ENCODE measurements at regions not wholly inside any gene's neighbourhood (a gene's known extent, or its start where the extent isn't known, plus 50 kb on each side); places are given as distances from the start of the nearest gene placed in this dataset.

- H3K4me3 ChIP-seq (ENCODE audit: low read depth, low read length) = no peak overlapping the region
- no peak for DNase-seq
- TF ChIP-seq, protein P1, sequence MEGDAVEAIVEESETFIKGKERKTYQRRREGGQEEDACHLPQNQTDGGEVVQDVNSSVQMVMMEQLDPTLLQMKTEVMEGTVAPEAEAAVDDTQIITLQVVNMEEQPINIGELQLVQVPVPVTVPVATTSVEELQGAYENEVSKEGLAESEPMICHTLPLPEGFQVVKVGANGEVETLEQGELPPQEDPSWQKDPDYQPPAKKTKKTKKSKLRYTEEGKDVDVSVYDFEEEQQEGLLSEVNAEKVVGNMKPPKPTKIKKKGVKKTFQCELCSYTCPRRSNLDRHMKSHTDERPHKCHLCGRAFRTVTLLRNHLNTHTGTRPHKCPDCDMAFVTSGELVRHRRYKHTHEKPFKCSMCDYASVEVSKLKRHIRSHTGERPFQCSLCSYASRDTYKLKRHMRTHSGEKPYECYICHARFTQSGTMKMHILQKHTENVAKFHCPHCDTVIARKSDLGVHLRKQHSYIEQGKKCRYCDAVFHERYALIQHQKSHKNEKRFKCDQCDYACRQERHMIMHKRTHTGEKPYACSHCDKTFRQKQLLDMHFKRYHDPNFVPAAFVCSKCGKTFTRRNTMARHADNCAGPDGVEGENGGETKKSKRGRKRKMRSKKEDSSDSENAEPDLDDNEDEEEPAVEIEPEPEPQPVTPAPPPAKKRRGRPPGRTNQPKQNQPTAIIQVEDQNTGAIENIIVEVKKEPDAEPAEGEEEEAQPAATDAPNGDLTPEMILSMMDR (IDR thresholded peaks at IDR 0.05; ENCODE audit: low read depth, low read length, missing control alignments) = no peak
- in situ Hi-C loops (cut with HindIII; ENCODE audit: low pct_ligation_motif_present, low sequenced_read_pairs) = no loop called here
- H3K27ac ChIP-seq = no peak overlapping the region
- no peaks in the 10 kb centered on the region for H3K27me3 ChIP-seq (replicated peaks)
- H3K36me3 ChIP-seq (replicated peaks) = no peaks in the 10 kb centered on the region
These were observed 109.1 kb upstream of the BCAT1 start for GRCh38 chr12:25058012-25058411.

- Histone ChIP-seq H3K27me3 (replicated peaks) (no peaks in the 10 kb centered on the region), H3K27ac (no peak overlapping the region), H3K4me3 (ENCODE audit: low read depth, low read length) (no peak overlapping the region), H3K36me3 (replicated peaks) (no peaks in the 10 kb centered on the region)
- TF ChIP-seq, protein P1 (IDR thresholded peaks at IDR 0.05; ENCODE audit: low read depth, low read length, missing control alignments) = no peak
- no peak for DNase-seq
- in situ Hi-C loops (cut with HindIII; ENCODE audit: low pct_ligation_motif_present, low sequenced_read_pairs) = no loop called here
These were observed 107.7 kb upstream of the BCAT1 start for GRCh38 chr12:25056486-25057130.

GRCh38 chr12:25056011-25056410 is 107.1 kb upstream of the BCAT1 start:
- H3K27me3 ChIP-seq (replicated peaks) = no peaks in the 10 kb centered on the region
- H3K27ac ChIP-seq = no peak overlapping the region
- TF ChIP-seq, protein P1 (IDR thresholded peaks at IDR 0.05; ENCODE audit: low read depth, low read length, missing control alignments) = no peak
- DNase-seq = no peak
- no peak overlapping the region for H3K4me3 ChIP-seq (ENCODE audit: low read depth, low read length)
- no peaks in the 10 kb centered on the region for H3K36me3 ChIP-seq (replicated peaks)
- in situ Hi-C loops (cut with HindIII; ENCODE audit: low pct_ligation_motif_present, low sequenced_read_pairs) = no loop called here

DNA sequence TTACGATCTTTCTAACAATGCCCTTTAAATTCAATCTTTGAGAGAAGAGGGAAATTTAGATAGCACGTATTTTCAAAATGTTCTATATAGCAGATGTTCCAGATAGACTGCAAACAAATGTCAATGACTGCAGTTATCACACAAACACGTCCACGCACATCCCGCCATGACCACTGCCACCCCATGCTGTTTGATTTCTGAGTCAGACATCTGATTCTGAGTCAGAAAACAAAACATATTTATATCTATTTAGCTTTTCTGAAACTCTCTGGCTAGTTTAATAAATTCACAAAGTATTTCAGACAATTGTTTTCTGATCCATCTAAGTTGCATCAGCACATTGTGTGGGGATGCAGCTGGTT is 105.9 kb upstream of the BCAT1 start:
- DNase-seq = peak; percentile 81
- Histone ChIP-seq H3K27ac (peak overlapping the region; percentile 46), H3K4me3 (ENCODE audit: low read depth, low read length) (no peak overlapping the region)

DNA sequence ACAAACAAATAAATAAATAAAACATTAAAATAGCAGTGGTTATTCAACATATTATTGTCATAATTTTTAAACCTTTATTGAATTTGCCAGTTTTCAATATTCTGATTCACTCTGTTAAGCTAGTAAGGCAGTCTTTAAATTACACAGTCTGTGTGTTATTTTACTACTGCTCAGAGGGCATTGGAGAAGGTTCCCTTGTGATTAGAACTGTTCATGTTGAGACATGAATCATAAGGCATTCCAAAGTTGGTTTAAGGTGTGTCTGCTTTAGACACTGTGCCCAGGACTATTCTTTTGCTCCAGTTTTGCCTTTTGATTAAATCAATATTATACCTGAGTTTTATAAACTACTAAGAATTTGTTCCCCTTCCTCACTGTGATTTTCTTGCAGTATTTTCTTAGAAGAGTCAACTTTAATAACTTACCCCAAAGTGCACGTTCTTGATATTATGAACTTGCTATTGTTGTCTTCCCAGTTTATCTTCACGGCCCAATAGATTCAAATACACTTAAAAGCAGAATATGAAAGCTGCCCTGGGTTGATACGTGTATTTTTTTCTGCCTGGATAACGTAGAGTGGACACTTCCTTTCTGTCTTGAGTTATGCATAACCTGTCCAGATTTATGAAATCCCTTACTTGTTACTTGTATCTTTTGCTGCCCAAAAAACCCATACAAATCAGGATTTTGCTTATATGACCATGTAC is 105.3 kb upstream of the BCAT1 start:
- H3K4me3 ChIP-seq (ENCODE audit: low read depth, low read length) = no peak overlapping the region
- TF ChIP-seq, protein P1 (IDR thresholded peaks at IDR 0.05; ENCODE audit: low read depth, low read length, missing control alignments) = no peak
- DNase-seq = no peak
- no peaks in the 10 kb centered on the region for H3K36me3 ChIP-seq (replicated peaks)
- H3K27me3 ChIP-seq (replicated peaks) = no peaks in the 10 kb centered on the region
- in situ Hi-C loops (cut with HindIII; ENCODE audit: low pct_ligation_motif_present, low sequenced_read_pairs) = no loop called here
- peak overlapping the region; percentile 46 for H3K27ac ChIP-seq

More for the DNA sequence above, 105.9 kb upstream of the BCAT1 start:
- in situ Hi-C loops (cut with HindIII; ENCODE audit: low pct_ligation_motif_present, low sequenced_read_pairs) = no loop called here
- Histone ChIP-seq H3K27me3 (replicated peaks) (no peaks in the 10 kb centered on the region), H3K36me3 (replicated peaks) (no peaks in the 10 kb centered on the region)
- TF ChIP-seq, protein P1 (IDR thresholded peaks at IDR 0.05; ENCODE audit: low read depth, low read length, missing control alignments) = no peak

DNA sequence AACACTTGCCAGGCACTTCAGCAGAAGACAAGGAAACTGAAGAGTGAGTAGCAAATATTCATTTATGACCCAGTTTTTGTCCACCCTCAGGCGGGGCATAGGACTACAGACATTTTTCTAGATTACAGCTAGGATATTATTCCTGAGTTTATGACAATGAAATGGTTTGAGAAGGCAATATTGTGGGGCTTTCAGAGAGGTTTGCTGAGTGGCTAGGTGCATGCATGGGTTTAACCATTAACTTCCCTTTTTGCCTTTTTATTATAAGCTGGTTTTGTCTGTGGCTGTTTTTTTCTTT is 104.0 kb upstream of the BCAT1 start:
- no peaks in the 10 kb centered on the region for H3K36me3 ChIP-seq (replicated peaks)
- H3K4me3 ChIP-seq (ENCODE audit: low read depth, low read length) = no peak overlapping the region
- TF ChIP-seq, protein P1 (IDR thresholded peaks at IDR 0.05; ENCODE audit: low read depth, low read length, missing control alignments) = no peak
- no peaks in the 10 kb centered on the region for H3K27me3 ChIP-seq (replicated peaks)
- no peak overlapping the region for H3K27ac ChIP-seq
- DNase-seq = no peak
- in situ Hi-C loops (cut with HindIII; ENCODE audit: low pct_ligation_motif_present, low sequenced_read_pairs) = no loop called here

Data from brain microvascular endothelial cell (primary cell).